HCT116 (cell line): ENCODE measurements at regions not wholly inside any gene's neighbourhood (a gene's known extent, or its start where the extent isn't known, plus 50 kb on each side); places are given as distances from the start of the nearest gene placed in this dataset.

Experiments
- ATAC-seq: fragments of 200-7000 bp; cut with Tn5 transposase; 2 replicates; pipeline ENCODE4 v1.9.1; 2020; ENCODE audit warnings: mild to moderate bottlenecking, moderate library complexity
- BruUV-seq: library from RNA; stranded (reverse); fragments of 400-500 nt; replicated peaks from 2 replicates; lab custom pipeline; 2021; lab: Mats Ljungman, UMichigan
- CTCF ChIA-PET: fragments of 300-600 bp; sonication (Branson Sonifier 250); formaldehyde crosslinking; loops from one replicate; lab custom pipeline; 2021; ENCODE audit warnings: antibody characterized with exemption; lab: Charles Lee
- POLR2A ChIA-PET: fragments of 300-600, 350-600 bp; sonication (Branson Sonifier 250); formaldehyde crosslinking; loops from one replicate; lab custom pipeline; 2021; ENCODE audit warnings: antibody characterized with exemption; lab: Charles Lee
- RAD21 ChIA-PET, 2 experiments: fragments of 300-600 bp; sonication (Branson Sonifier 250); formaldehyde crosslinking; loops; one replicate each; lab custom pipeline; 2023; ENCODE audit warnings: low total read pairs in 2 of 2; ENCODE audit not compliant: uncharacterized antibody in 2 of 2, unreplicated experiment in 2 of 2, low non-redundant PET in 1 of 2; lab: Charles Lee
- DNase-seq: peaks from one replicate; pipeline ENCODE4 v3.0.0-alpha.2; 2010; ENCODE audit warnings: low read depth, low spot score
- H2AFZ ChIP-seq: fragments of 200-600 bp; shearing (Covaris generic), sonication (generic); 2 replicates; pipeline ENCODE4 v1.6.1; 2017; ENCODE audit warnings: low read depth, mixed run types, mixed read lengths, antibody characterized with exemption, low read length; ENCODE audit not compliant: poor library complexity, severe bottlenecking
- H3K27ac ChIP-seq: 2 replicates; pipeline ENCODE4 v1.5.1; 2012; ENCODE audit warnings: low read depth, low read length
- H3K27me3 ChIP-seq: fragments of 200-600 bp; sonication (generic); 2 replicates; pipeline ENCODE4 v1.6.1; 2016; ENCODE audit warnings: mixed run types, low read length, mixed read lengths; ENCODE audit not compliant: insufficient read depth
- H3K36me3 ChIP-seq, 2 experiments: fragments of 200-500 bp in 1 of 2; fragments of 200-600 bp in 1 of 2; sonication (Bioruptor generic) in 1 of 2; sonication (generic) in 1 of 2; 2 replicates each; pipeline versions ENCODE4 v1.5.1 to v1.6.1; 2014 to 2016; ENCODE audit warnings: low read length in 2 of 2, inconsistent platforms in 1 of 2, mixed read lengths in 1 of 2, mixed run types in 1 of 2; ENCODE audit not compliant: insufficient read depth in 2 of 2, control insufficient read depth in 1 of 2
- H3K4me1 ChIP-seq, 2 experiments: fragments of 200-600 bp in 1 of 2; sonication (generic) in 1 of 2; 2 replicates each; pipeline versions ENCODE4 v1.5.1 to v1.6.1; 2012 to 2017; ENCODE audit warnings: low read length in 2 of 2, inconsistent platforms in 1 of 2, mild to moderate bottlenecking in 1 of 2, mixed read lengths in 1 of 2, mixed run types in 1 of 2, moderate library complexity in 1 of 2; ENCODE audit not compliant: insufficient read depth in 2 of 2, control insufficient read depth in 1 of 2
- H3K4me2 ChIP-seq: fragments of 200-600 bp; sonication (generic); 2 replicates; pipeline ENCODE4 v1.6.1; 2017; ENCODE audit warnings: mixed run types, low read length, mixed read lengths
- H3K4me3 ChIP-seq, 2 experiments: fragments of 200-600 bp in 1 of 2; sonication (generic) in 1 of 2; replicated peaks in 1 of 2; 2 replicates each; pipeline ENCODE4 v1.5.1; 2011 to 2016; ENCODE audit warnings: low read length in 2 of 2, control low read depth in 1 of 2, low read depth in 1 of 2, mild to moderate bottlenecking in 1 of 2, mixed read lengths in 1 of 2, mixed run types in 1 of 2
- H3K79me2 ChIP-seq: fragments of 200-600 bp; sonication (generic); 2 replicates; pipeline ENCODE4 v1.6.1; 2017; ENCODE audit warnings: mild to moderate bottlenecking, mixed run types, low read length, moderate library complexity, mixed read lengths; ENCODE audit not compliant: insufficient read depth
- H3K9ac ChIP-seq: fragments of 200-600 bp; sonication (generic); 2 replicates; pipeline ENCODE4 v1.6.1; 2016; ENCODE audit warnings: low read length, mixed read lengths
- H3K9me2 ChIP-seq: fragments of 200-600 bp; sonication (generic), shearing (Covaris generic); 2 replicates; pipeline ENCODE4 v1.6.1; 2017; ENCODE audit warnings: mixed run types, mild to moderate bottlenecking, moderate library complexity; ENCODE audit not compliant: insufficient read depth
- H3K9me3 ChIP-seq, 2 experiments: fragments of 200-500 bp in 1 of 2; fragments of 200-600 bp in 1 of 2; sonication (Bioruptor generic) in 1 of 2; sonication (generic) in 1 of 2; 2 replicates each; pipeline ENCODE4 v1.6.1; 2014 to 2017; ENCODE audit warnings: low read length in 2 of 2, mixed read lengths in 2 of 2, inconsistent platforms in 1 of 2, low read depth in 1 of 2, mild to moderate bottlenecking in 1 of 2, mixed run types in 1 of 2, moderate library complexity in 1 of 2; ENCODE audit not compliant: control insufficient read depth in 1 of 2, insufficient read depth in 1 of 2
- H4K20me1 ChIP-seq: fragments of 200-600 bp; sonication (generic), shearing (Covaris generic); 2 replicates; pipeline ENCODE4 v1.6.1; 2017; ENCODE audit warnings: mixed run types, mild to moderate bottlenecking, moderate library complexity; ENCODE audit not compliant: insufficient read depth
- CTCF ChIP-seq, 3 experiments: fragments of 200-600 bp in 1 of 3; sonication (generic) in 1 of 3; IDR thresholded peaks in 2 of 3; conservative IDR thresholded peaks in 1 of 3; 2 replicates each; pipeline ENCODE4 v1.5.1; 2012 to 2017; ENCODE audit warnings: low read depth in 2 of 3, low read length in 2 of 3, antibody characterized with exemption in 1 of 3, borderline replicate concordance in 1 of 3, control low read depth in 1 of 3, mild to moderate bottlenecking in 1 of 3, mixed read lengths in 1 of 3, mixed run types in 1 of 3, moderate library complexity in 1 of 3; ENCODE audit not compliant: insufficient read depth in 1 of 3
- EGR1 ChIP-seq: IDR thresholded peaks from 2 replicates; pipeline ENCODE4 v1.6.1; 2012; ENCODE audit warnings: low read depth
- ELF1 ChIP-seq: IDR thresholded peaks from 2 replicates; pipeline ENCODE4 v1.6.1; 2012; ENCODE audit warnings: low read depth, borderline replicate concordance
- POLR2AphosphoS5 ChIP-seq: IDR thresholded peaks from 2 replicates; pipeline ENCODE4 v1.6.1; 2011; ENCODE audit warnings: mild to moderate bottlenecking, low read depth, low read length, moderate library complexity
- TCF7L2 ChIP-seq: IDR thresholded peaks from 2 replicates; pipeline ENCODE4 v1.7.0; 2011; ENCODE audit warnings: borderline replicate concordance, inconsistent platforms; ENCODE audit not compliant: insufficient read depth, insufficient read length; ENCODE audit errors: extremely low read depth
- YY1 ChIP-seq: IDR thresholded peaks from 2 replicates; pipeline ENCODE4 v1.6.1; 2011; ENCODE audit warnings: low read length, low read depth, moderate library complexity, mild to moderate bottlenecking; ENCODE audit not compliant: insufficient replicate concordance; ENCODE audit errors: extremely low read depth
- intact Hi-C: fragments of 100-400 bp; cut with micrococcal nuclease; formaldehyde crosslinking; loops from 2 replicates; pipeline ENCODE4 v1.10.0; 2022
- TF ChIP-seq, protein P1 (sequence below): IDR thresholded peaks from 2 replicates; pipeline ENCODE4 v1.6.1; 2012; ENCODE audit warnings: low read depth

DNA sequence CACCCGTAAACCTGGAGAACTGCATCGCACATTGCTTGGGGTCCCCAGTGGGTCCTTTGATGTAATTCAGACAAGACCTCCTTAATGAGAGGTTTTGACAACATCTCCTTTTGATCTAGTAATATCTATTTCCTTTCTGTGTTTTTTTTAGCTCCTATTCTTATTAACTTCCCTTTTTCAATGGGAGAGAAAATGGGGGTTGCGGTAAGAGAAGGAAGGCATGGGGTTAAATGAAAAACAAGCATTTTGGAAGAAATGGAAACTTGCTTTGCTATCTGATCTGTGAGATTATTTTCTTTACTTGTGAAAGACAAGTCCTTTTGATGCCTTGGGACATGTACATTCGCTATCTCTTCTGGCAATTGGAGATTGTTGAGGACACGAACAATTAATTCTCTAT is 418.6 kb upstream of the MAN1A1 start:
- H3K36me3 ChIP-seq = no peaks in the 10 kb centered on the region
- no TSS peak for BruUV-seq
- CTCF ChIA-PET = no interaction called here
- H3K4me2 ChIP-seq = no peak overlapping the region
- no peak overlapping the region for H3K4me3 ChIP-seq
- H3K4me1 ChIP-seq = no peaks in the 10 kb centered on the region
- H3K79me2 ChIP-seq = no peaks in the 10 kb centered on the region
- H3K27me3 ChIP-seq = no peaks in the 10 kb centered on the region
- H4K20me1 ChIP-seq = no peaks in the 10 kb centered on the region
- no peak overlapping the region for H3K27ac ChIP-seq
- no peaks in the 10 kb centered on the region for H3K9me2 ChIP-seq
- POLR2A ChIA-PET = no interaction called here
- RAD21 ChIA-PET = no interaction called here
- no peak overlapping the region for H3K9ac ChIP-seq
- H3K9me3 ChIP-seq = no peaks in the 10 kb centered on the region
- H2AFZ ChIP-seq = no peak overlapping the region
- no peak for ATAC-seq
- DNase-seq = no peak
- TF ChIP-seq TCF7L2 (no peak), CTCF (IDR thresholded peaks at IDR 0.05 in 2 of 3, conservative IDR thresholded peaks at IDR 0.05 in 1 of 3; ENCODE audit: borderline replicate concordance in 1 of 3, insufficient read depth in 1 of 3, low read depth in 2 of 3, low read length in 2 of 3) (no peak), YY1 (no peak), POLR2AphosphoS5 (no peak), EGR1 (no peak), ELF1 (no peak)
- TF ChIP-seq, protein P1, sequence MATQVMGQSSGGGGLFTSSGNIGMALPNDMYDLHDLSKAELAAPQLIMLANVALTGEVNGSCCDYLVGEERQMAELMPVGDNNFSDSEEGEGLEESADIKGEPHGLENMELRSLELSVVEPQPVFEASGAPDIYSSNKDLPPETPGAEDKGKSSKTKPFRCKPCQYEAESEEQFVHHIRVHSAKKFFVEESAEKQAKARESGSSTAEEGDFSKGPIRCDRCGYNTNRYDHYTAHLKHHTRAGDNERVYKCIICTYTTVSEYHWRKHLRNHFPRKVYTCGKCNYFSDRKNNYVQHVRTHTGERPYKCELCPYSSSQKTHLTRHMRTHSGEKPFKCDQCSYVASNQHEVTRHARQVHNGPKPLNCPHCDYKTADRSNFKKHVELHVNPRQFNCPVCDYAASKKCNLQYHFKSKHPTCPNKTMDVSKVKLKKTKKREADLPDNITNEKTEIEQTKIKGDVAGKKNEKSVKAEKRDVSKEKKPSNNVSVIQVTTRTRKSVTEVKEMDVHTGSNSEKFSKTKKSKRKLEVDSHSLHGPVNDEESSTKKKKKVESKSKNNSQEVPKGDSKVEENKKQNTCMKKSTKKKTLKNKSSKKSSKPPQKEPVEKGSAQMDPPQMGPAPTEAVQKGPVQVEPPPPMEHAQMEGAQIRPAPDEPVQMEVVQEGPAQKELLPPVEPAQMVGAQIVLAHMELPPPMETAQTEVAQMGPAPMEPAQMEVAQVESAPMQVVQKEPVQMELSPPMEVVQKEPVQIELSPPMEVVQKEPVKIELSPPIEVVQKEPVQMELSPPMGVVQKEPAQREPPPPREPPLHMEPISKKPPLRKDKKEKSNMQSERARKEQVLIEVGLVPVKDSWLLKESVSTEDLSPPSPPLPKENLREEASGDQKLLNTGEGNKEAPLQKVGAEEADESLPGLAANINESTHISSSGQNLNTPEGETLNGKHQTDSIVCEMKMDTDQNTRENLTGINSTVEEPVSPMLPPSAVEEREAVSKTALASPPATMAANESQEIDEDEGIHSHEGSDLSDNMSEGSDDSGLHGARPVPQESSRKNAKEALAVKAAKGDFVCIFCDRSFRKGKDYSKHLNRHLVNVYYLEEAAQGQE = no peak
- intact Hi-C loops = no loop called here
